H1 (cell line): ENCODE measurements at regions not wholly inside any gene's neighbourhood (a gene's known extent, or its start where the extent isn't known, plus 50 kb on each side); places are given as distances from the start of the nearest gene placed in this dataset.

Source experiments
- CTCF ChIA-PET: fragments of 300-600 bp; sonication (Branson Sonifier 250); formaldehyde crosslinking; loops from one replicate; lab custom pipeline; 2021; ENCODE audit not compliant: partially characterized antibody; lab: Charles Lee
- POLR2A ChIA-PET: fragments of 300-600 bp; sonication (Branson Sonifier 250); formaldehyde crosslinking; loops from one replicate; lab custom pipeline; 2021; ENCODE audit warnings: inconsistent platforms; ENCODE audit not compliant: partially characterized antibody; lab: Charles Lee
- DNase-seq, 2 experiments: peaks; one replicate each; pipeline versions ENCODE4 v3.0.0 to v3.0.0-alpha.2; 2010 to 2022; ENCODE audit warnings: low spot score in 2 of 2, low read depth in 1 of 2, mixed read lengths in 1 of 2
- FAIRE-seq: peaks from 2 replicates; lab custom pipeline; 2011; peaks lifted over from hg19 to GRCh38; lab: Jason Lieb, UNC
- H2AFZ ChIP-seq: 2 replicates; pipeline ENCODE4 v1.8.1; 2012; ENCODE audit warnings: low read length, inconsistent platforms
- H2AK5ac ChIP-seq: 2 replicates; pipeline ENCODE4 v1.6.1; 2013; ENCODE audit warnings: low read depth, low read length
- H2BK120ac ChIP-seq: replicated peaks from 2 replicates; pipeline ENCODE3; 2013; ENCODE audit warnings: low read depth, low read length, inconsistent platforms
- H2BK12ac ChIP-seq: 2 replicates; pipeline ENCODE4 v1.6.1; 2013; ENCODE audit warnings: low read depth, low read length
- H2BK15ac ChIP-seq: 2 replicates; pipeline ENCODE4 v1.6.1; 2013; ENCODE audit warnings: low read length
- H2BK20ac ChIP-seq: 2 replicates; pipeline ENCODE4 v1.6.1; 2013; ENCODE audit warnings: low read length
- H2BK5ac ChIP-seq: 2 replicates; pipeline ENCODE4 v1.6.1; 2013; ENCODE audit warnings: low read depth, low read length
- H3K14ac ChIP-seq: 2 replicates; pipeline ENCODE4 v1.6.1; 2013; ENCODE audit warnings: inconsistent platforms; ENCODE audit not compliant: insufficient read length
- H3K18ac ChIP-seq: 2 replicates; pipeline ENCODE4 v1.6.1; 2013; ENCODE audit warnings: low read length; ENCODE audit errors: extremely low read depth
- H3K23ac ChIP-seq: 2 replicates; pipeline ENCODE4 v1.6.1; 2013; ENCODE audit warnings: inconsistent platforms; ENCODE audit not compliant: insufficient read length
- H3K23me2 ChIP-seq: 2 replicates; pipeline ENCODE4 v1.6.1; 2013; ENCODE audit warnings: low read depth, low read length
- H3K27ac ChIP-seq: 2 replicates; pipeline ENCODE4 v1.6.1; 2011; ENCODE audit warnings: low read depth, low read length, inconsistent platforms
- H3K27me3 ChIP-seq, 4 experiments: replicated peaks in 1 of 4; 1 replicate in 1 of 4; 2 replicates in 3 of 4; pipeline versions ENCODE4 v1.6.1 to v1.8.1; 2011 to 2013; ENCODE audit warnings: low read length in 3 of 4, mild to moderate bottlenecking in 3 of 4, inconsistent platforms in 2 of 4, mixed read lengths in 2 of 4, moderate library complexity in 1 of 4; ENCODE audit not compliant: control insufficient read depth in 3 of 4, insufficient read depth in 3 of 4; ENCODE audit errors: extremely low read depth in 1 of 4
- H3K36me3 ChIP-seq, 4 experiments: 2 replicates each; pipeline versions ENCODE4 v1.6.1 to v1.8.1; 2011 to 2013; ENCODE audit warnings: mild to moderate bottlenecking in 4 of 4, low read length in 3 of 4, moderate library complexity in 2 of 4, control low read depth in 1 of 4, inconsistent platforms in 1 of 4; ENCODE audit not compliant: insufficient read depth in 4 of 4, control insufficient read depth in 2 of 4
- H3K4ac ChIP-seq: replicated peaks from 2 replicates; pipeline ENCODE3; 2013; ENCODE audit warnings: low read length, low read depth, mixed read lengths, inconsistent platforms; ENCODE audit not compliant: insufficient read length
- H3K4me1 ChIP-seq, 4 experiments: replicated peaks in 1 of 4; 1 replicate in 1 of 4; 2 replicates in 3 of 4; pipeline versions ENCODE4 v1.6.1 to v1.8.1; 2011 to 2013; ENCODE audit warnings: low read length in 3 of 4, inconsistent platforms in 2 of 4, mixed read lengths in 1 of 4; ENCODE audit not compliant: insufficient read depth in 4 of 4, control insufficient read depth in 3 of 4
- H3K4me2 ChIP-seq, 2 experiments: 2 replicates each; pipeline versions ENCODE4 v1.6.1 to v1.8.1; 2011 to 2013; ENCODE audit warnings: low read depth in 2 of 2, low read length in 2 of 2, control low read depth in 1 of 2, inconsistent platforms in 1 of 2, mild to moderate bottlenecking in 1 of 2; ENCODE audit not compliant: insufficient read depth in 1 of 2
- H3K4me3 ChIP-seq, 4 experiments: fragments of 200-600, 300-600 bp in 1 of 4; sonication (generic), shearing (Covaris generic), sonication (Bioruptor Twin) in 1 of 4; 2 replicates each; pipeline versions ENCODE4 v1.5.1 to v1.8.1; 2011 to 2016; ENCODE audit warnings: low read length in 4 of 4, low read depth in 3 of 4, control low read depth in 2 of 4, inconsistent platforms in 2 of 4, mild to moderate bottlenecking in 2 of 4, mixed read lengths in 1 of 4, moderate library complexity in 1 of 4; ENCODE audit not compliant: insufficient read depth in 2 of 4; ENCODE audit errors: extremely low read depth in 1 of 4
- H3K56ac ChIP-seq: replicated peaks from 2 replicates; pipeline ENCODE3; 2013; ENCODE audit warnings: low read depth, mild to moderate bottlenecking, mixed read lengths, low read length, inconsistent platforms; ENCODE audit not compliant: insufficient read length
- H3K79me1 ChIP-seq: 2 replicates; pipeline ENCODE4 v1.6.1; 2013; ENCODE audit warnings: low read depth, low read length, control low read depth
- H3K79me2 ChIP-seq, 2 experiments: 2 replicates each; pipeline versions ENCODE4 v1.6.1 to v1.8.1; 2012 to 2013; ENCODE audit warnings: low read length in 2 of 2, mild to moderate bottlenecking in 2 of 2, inconsistent platforms in 1 of 2; ENCODE audit not compliant: insufficient read depth in 2 of 2, control insufficient read depth in 1 of 2
- H3K9ac ChIP-seq, 4 experiments: replicated peaks in 1 of 4; 1 replicate in 1 of 4; 2 replicates in 3 of 4; pipeline versions ENCODE4 v1.6.1 to v1.8.1; 2011 to 2013; ENCODE audit warnings: low read depth in 3 of 4, low read length in 3 of 4, control low read depth in 2 of 4, mild to moderate bottlenecking in 2 of 4, moderate library complexity in 2 of 4, inconsistent platforms in 1 of 4; ENCODE audit errors: extremely low read depth in 1 of 4
- H3K9me3 ChIP-seq, 2 experiments: 2 replicates each; pipeline versions ENCODE4 v1.6.1 to v1.8.1; 2012 to 2013; ENCODE audit warnings: mild to moderate bottlenecking in 2 of 2, moderate library complexity in 2 of 2, control low read depth in 1 of 2, inconsistent platforms in 1 of 2, low read depth in 1 of 2, low read length in 1 of 2, mixed read lengths in 1 of 2; ENCODE audit not compliant: insufficient read depth in 2 of 2
- H4K20me1 ChIP-seq, 2 experiments: replicated peaks in 1 of 2; 2 replicates each; pipeline versions ENCODE3 to v1.8.1; 2011 to 2013; ENCODE audit warnings: inconsistent platforms in 2 of 2, low read length in 2 of 2, mild to moderate bottlenecking in 1 of 2; ENCODE audit not compliant: insufficient read depth in 2 of 2, control insufficient read depth in 1 of 2
- H4K5ac ChIP-seq: 2 replicates; pipeline ENCODE4 v1.6.1; 2013; ENCODE audit warnings: low read length, low read depth, mixed read lengths, inconsistent platforms; ENCODE audit not compliant: insufficient read length
- H4K8ac ChIP-seq: 2 replicates; pipeline ENCODE4 v1.8.0; 2013; ENCODE audit warnings: mild to moderate bottlenecking, moderate library complexity, low read length, inconsistent platforms; ENCODE audit not compliant: insufficient read depth; ENCODE audit errors: extremely low read depth
- H4K91ac ChIP-seq: replicated peaks from 2 replicates; pipeline ENCODE3; 2013; ENCODE audit warnings: low read length, mixed read lengths, inconsistent platforms; ENCODE audit not compliant: insufficient read length
- BRCA1 ChIP-seq: IDR thresholded peaks from 2 replicates; pipeline ENCODE4 v1.6.1; 2012; ENCODE audit warnings: low read depth, low read length, improper control_type of control experiment
- CBX8 ChIP-seq: fragments of 300-800, 300-1000 bp; sonication (generic); IDR thresholded peaks from 2 replicates; pipeline ENCODE4 v1.7.1; 2016; ENCODE audit warnings: low read depth, low read length, borderline replicate concordance
- EGR1 ChIP-seq: IDR thresholded peaks from 2 replicates; pipeline ENCODE4 v1.6.1; 2011; ENCODE audit warnings: low read depth, low read length, borderline replicate concordance
- GABPA ChIP-seq: IDR thresholded peaks from 2 replicates; pipeline ENCODE4 v1.6.1; 2011; ENCODE audit warnings: mild to moderate bottlenecking, low read length, moderate library complexity, borderline replicate concordance; ENCODE audit not compliant: insufficient read depth
- MAFK ChIP-seq: IDR thresholded peaks from 2 replicates; pipeline ENCODE4 v1.6.1; 2012; ENCODE audit warnings: low read depth, mild to moderate bottlenecking, improper control_type of control experiment, low read length
- RAD21 ChIP-seq, 2 experiments: IDR thresholded peaks in 1 of 2; conservative IDR thresholded peaks in 1 of 2; 2 replicates each; pipeline ENCODE4 v1.6.1; 2011; ENCODE audit warnings: low read depth in 2 of 2, low read length in 2 of 2, improper control_type of control experiment in 1 of 2, inconsistent platforms in 1 of 2, mild to moderate bottlenecking in 1 of 2, moderate library complexity in 1 of 2
- RBBP5 ChIP-seq: IDR thresholded peaks from 2 replicates; pipeline ENCODE4 v1.7.1; 2012; ENCODE audit warnings: low read depth, mild to moderate bottlenecking, inconsistent platforms, low read length, moderate library complexity, borderline replicate concordance
- RXRA ChIP-seq: IDR thresholded peaks from 2 replicates; pipeline ENCODE4 v1.6.1; 2011; ENCODE audit warnings: low read depth, mild to moderate bottlenecking, low read length, moderate library complexity; ENCODE audit not compliant: insufficient read depth
- SAP30 ChIP-seq: fragments of 300-600 bp; sonication (generic); IDR thresholded peaks from 2 replicates; pipeline ENCODE4 v1.7.1; 2012; ENCODE audit warnings: low read length, moderate library complexity, mild to moderate bottlenecking, inconsistent platforms; ENCODE audit not compliant: insufficient read depth, insufficient replicate concordance
- SUZ12 ChIP-seq: fragments of 200-600 bp; sonication (generic); IDR thresholded peaks from 2 replicates; pipeline ENCODE4 v1.6.1; 2012; ENCODE audit warnings: mild to moderate bottlenecking, inconsistent platforms, low read length, moderate library complexity, mixed read lengths
- TAF1 ChIP-seq: IDR thresholded peaks from 2 replicates; pipeline ENCODE4 v1.6.1; 2011; ENCODE audit warnings: mild to moderate bottlenecking, low read depth, low read length
- TAF7 ChIP-seq: optimal IDR thresholded peaks from 2 replicates; pipeline ENCODE3; 2011; ENCODE audit warnings: low read depth, mild to moderate bottlenecking, inconsistent platforms, low read length, moderate library complexity, borderline replicate concordance
- TBP ChIP-seq: IDR thresholded peaks from 2 replicates; pipeline ENCODE4 v1.6.1; 2011; ENCODE audit warnings: low read depth, low read length, improper control_type of control experiment
- YY1 ChIP-seq: IDR thresholded peaks from 2 replicates; pipeline ENCODE4 v1.6.1; 2011; ENCODE audit warnings: low read depth, mild to moderate bottlenecking, low read length

GRCh38 chr7:23898619-23899018 lies 188.6 kb downstream of the STK31 start:
- Histone ChIP-seq H3K79me1 (no peaks in the 10 kb centered on the region), H3K79me2 (no peaks in the 10 kb centered on the region), H3K9ac (no peak overlapping the region), H3K14ac (no peak overlapping the region), H3K27ac (no peak overlapping the region), H4K20me1 (no peaks in the 10 kb centered on the region), H3K4me2 (no peak overlapping the region), H4K5ac (no peak overlapping the region), H2BK120ac (no peak overlapping the region), H3K18ac (no peak overlapping the region), H3K4me1 (peaks cover 0 to 3% (median 0%) of the 10 kb centered on the region in 4 experiments; a peak in 2 of 7 replicates), H2BK15ac (no peak overlapping the region), H2AK5ac (no peak overlapping the region), H3K27me3 (no peaks in the 10 kb centered on the region), H4K91ac (no peak overlapping the region), H2BK20ac (no peak overlapping the region), H2BK5ac (no peak overlapping the region), H3K4me3 (no peak overlapping the region), H3K4ac (no peak overlapping the region), H4K8ac (no peak overlapping the region), H2BK12ac (no peak overlapping the region), H3K56ac (no peak overlapping the region), H3K36me3 (no peaks in the 10 kb centered on the region), H3K23me2 (no peaks in the 10 kb centered on the region), H3K23ac (no peak overlapping the region), H3K9me3 (no peaks in the 10 kb centered on the region), H2AFZ (no peak overlapping the region)
- ChIA-PET POLR2A (no interaction called here), CTCF (no interaction called here)
- FAIRE-seq (no peak), DNase-seq (no peak)
- TF ChIP-seq EGR1 = no peak
- no peak for TF ChIP-seq CBX8
- no peak for TF ChIP-seq YY1
- no peak for TF ChIP-seq SAP30
- no peak for TF ChIP-seq TAF1
- TF ChIP-seq MAFK = no peak
- no peak for TF ChIP-seq BRCA1
- no peak for TF ChIP-seq GABPA
- no peak for TF ChIP-seq RBBP5
- no peak for TF ChIP-seq TBP
- TF ChIP-seq RAD21 (IDR thresholded peaks at IDR 0.05 in 1 of 2, conservative IDR thresholded peaks at IDR 0.05 in 1 of 2; ENCODE audit: low read depth in 2 of 2, low read length in 2 of 2) = no peak
- no peak for TF ChIP-seq RXRA
- TF ChIP-seq SUZ12 = no peak
- TF ChIP-seq TAF7 = no peak
